HCT116 (cell line): ENCODE measurements at regions not wholly inside any gene's neighbourhood (a gene's known extent, or its start where the extent isn't known, plus 50 kb on each side); places are given as distances from the start of the nearest gene placed in this dataset.
"Not testable (repeated sequence)": the region's sequence is repeated elsewhere in the genome, so short reads cannot be mapped to it uniquely, and the experiment has no call there.

Source experiments
- EZH2 ChIP-seq: fragments of 200-600 bp; sonication (generic); IDR thresholded peaks from 2 replicates; pipeline ENCODE4 v1.6.1; 2017; ENCODE audit warnings: antibody characterized with exemption, mixed run types
- SP1 ChIP-seq: IDR thresholded peaks from 2 replicates; pipeline ENCODE4 v1.6.1; 2012; ENCODE audit warnings: low read depth
- TF ChIP-seq, protein P1 (sequence below), 3 experiments: fragments of 200-600 bp in 1 of 3; sonication (generic) in 1 of 3; IDR thresholded peaks in 2 of 3; conservative IDR thresholded peaks in 1 of 3; 2 replicates each; pipeline ENCODE4 v1.5.1; 2012 to 2017; ENCODE audit warnings: low read depth in 2 of 3, low read length in 2 of 3, antibody characterized with exemption in 1 of 3, borderline replicate concordance in 1 of 3, control low read depth in 1 of 3, mild to moderate bottlenecking in 1 of 3, mixed read lengths in 1 of 3, mixed run types in 1 of 3, moderate library complexity in 1 of 3; ENCODE audit not compliant: insufficient read depth in 1 of 3

DNA sequence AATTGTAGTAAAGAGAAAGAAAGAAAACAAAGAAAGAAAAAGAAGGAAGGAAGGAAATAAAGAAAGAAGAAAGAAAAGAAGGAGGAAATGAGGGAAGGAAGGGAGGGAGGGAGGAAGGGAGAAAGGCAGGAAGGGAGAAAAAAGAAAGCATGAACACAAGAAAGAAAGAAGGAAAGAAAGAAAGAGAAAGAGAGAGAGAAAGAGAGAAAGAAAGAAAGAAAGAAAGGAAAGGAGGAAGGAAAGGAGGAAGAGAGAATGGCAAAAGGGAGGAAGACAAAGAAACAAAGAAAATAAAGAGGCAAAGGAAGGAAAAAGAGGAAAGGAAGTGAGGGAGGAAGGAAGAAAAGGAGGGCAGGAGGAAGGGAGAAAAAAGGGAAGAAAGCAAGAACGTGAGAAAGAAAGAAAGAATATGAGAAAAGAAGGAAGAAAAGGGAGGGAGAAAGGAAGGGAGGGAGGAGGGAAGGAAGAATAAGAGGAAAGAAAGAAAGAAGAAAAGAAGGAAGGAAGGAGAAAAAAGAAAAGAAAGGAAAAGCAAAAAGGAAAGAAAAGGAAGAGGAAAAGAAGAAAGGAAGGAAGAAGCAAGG lies 2775.4 kb downstream of the RPIA start:
- not testable (repeated sequence) for TF ChIP-seq EZH2, SP1
- TF ChIP-seq, protein P1, sequence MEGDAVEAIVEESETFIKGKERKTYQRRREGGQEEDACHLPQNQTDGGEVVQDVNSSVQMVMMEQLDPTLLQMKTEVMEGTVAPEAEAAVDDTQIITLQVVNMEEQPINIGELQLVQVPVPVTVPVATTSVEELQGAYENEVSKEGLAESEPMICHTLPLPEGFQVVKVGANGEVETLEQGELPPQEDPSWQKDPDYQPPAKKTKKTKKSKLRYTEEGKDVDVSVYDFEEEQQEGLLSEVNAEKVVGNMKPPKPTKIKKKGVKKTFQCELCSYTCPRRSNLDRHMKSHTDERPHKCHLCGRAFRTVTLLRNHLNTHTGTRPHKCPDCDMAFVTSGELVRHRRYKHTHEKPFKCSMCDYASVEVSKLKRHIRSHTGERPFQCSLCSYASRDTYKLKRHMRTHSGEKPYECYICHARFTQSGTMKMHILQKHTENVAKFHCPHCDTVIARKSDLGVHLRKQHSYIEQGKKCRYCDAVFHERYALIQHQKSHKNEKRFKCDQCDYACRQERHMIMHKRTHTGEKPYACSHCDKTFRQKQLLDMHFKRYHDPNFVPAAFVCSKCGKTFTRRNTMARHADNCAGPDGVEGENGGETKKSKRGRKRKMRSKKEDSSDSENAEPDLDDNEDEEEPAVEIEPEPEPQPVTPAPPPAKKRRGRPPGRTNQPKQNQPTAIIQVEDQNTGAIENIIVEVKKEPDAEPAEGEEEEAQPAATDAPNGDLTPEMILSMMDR (IDR thresholded peaks at IDR 0.05 in 2 of 3, conservative IDR thresholded peaks at IDR 0.05 in 1 of 3; ENCODE audit: borderline replicate concordance in 1 of 3, insufficient read depth in 1 of 3, low read depth in 2 of 3, low read length in 2 of 3), result not testable (repeated sequence)
